OCI-LY7 (cell line): ENCODE measurements at regions not wholly inside any gene's neighbourhood (a gene's known extent, or its start where the extent isn't known, plus 50 kb on each side); places are given as distances from the start of the nearest gene placed in this dataset.

Experiments
- CTCF ChIP-seq: fragments of 200-600 bp; sonication (generic); conservative IDR thresholded peaks from 2 replicates; pipeline ENCODE4 v1.5.1; 2014; ENCODE audit warnings: mild to moderate bottlenecking, antibody characterized with exemption, low read length, moderate library complexity, mixed read lengths
- EZH2phosphoT487 ChIP-seq: fragments of 200-600 bp; sonication (generic); IDR thresholded peaks from 2 replicates; pipeline ENCODE4 v1.6.1; 2018; ENCODE audit warnings: low read depth, borderline replicate concordance, mild to moderate bottlenecking, mixed run types, antibody characterized with exemption, low read length, moderate library complexity, mixed read lengths

GRCh38 chr1:244162786-244163530 lies 111.9 kb downstream of the ZBTB18 start:
- TF ChIP-seq CTCF (no peak), EZH2phosphoT487 (no peak)
